Hindlimb muscle (tissue), 1 donor: ENCODE measurements at regions not wholly inside any gene's neighbourhood (a gene's known extent, or its start where the extent isn't known, plus 50 kb on each side); places are given as distances from the start of the nearest gene placed in this dataset.
"Not testable (repeated sequence)": the region's sequence is repeated elsewhere in the genome, so short reads cannot be mapped to it uniquely, and the experiment has no call there.

ENCODE experiments used
- DNase-seq: peaks from one replicate; pipeline ENCODE4 v3.0.0-alpha.2; 2013

- DNase-seq, result no peak
These were observed 319.4 kb upstream of the RBMS1 start for GRCh38 chr2:160812830-160813505.

- no peak for DNase-seq
These were observed 319.9 kb upstream of the RBMS1 start for GRCh38 chr2:160813506-160813858.

DNA sequence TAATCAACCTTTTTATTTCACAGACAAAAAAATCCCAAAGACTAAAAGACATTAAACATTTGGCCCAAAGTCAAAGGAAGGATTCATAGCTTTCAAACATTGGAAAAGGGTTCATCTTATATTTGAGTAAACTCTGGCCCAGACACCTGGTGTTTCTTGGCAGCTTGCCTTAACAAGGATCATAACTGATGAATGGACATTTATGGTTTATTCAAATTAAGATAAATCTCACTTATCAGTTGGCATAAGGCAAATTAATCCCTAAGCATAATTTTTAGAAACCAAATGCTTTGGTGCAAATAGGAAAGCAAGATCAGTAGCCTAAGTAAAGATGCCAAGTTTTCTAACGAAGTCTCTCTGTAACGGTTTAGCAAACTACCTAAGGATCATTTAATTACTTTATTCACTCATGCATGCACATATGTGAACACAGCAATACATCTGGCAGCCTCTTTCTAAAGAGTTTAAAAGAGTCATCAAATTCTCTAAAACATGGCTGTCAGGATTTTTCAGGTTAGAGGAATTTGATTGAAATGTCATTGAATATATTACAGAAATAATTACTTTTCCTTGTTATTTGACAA lies 323.4 kb upstream of the RBMS1 start:
- no peak for DNase-seq

- no peak for DNase-seq
These were observed 327.1 kb upstream of the RBMS1 start for GRCh38 chr2:160820691-160821090.

GRCh38 chr2:160822006-160822405 lies 328.4 kb upstream of the RBMS1 start:
- DNase-seq, result no peak

- no peak for DNase-seq
These were observed 331.8 kb upstream of the RBMS1 start for GRCh38 chr2:160825433-160825832.

DNA sequence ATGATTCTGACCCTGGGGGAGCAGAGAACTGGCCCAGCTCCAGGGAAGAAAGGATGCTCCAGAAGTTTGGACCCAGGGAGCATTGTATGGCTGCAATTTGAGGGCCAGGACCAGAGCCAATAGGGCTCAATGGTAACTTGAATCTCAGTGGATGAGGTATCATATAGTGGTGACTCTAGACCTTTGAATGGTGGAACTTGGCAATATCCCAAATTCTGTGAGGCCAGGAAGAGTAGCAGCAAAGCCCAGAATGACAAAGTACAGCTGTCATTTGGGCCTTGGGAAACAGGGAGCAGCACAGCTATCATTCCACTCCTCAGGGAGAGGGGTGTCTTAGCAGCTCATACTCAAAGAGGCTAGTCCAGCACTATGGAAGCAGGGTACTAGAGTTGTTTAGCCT lies 332.9 kb upstream of the RBMS1 start:
- no peak for DNase-seq

DNA sequence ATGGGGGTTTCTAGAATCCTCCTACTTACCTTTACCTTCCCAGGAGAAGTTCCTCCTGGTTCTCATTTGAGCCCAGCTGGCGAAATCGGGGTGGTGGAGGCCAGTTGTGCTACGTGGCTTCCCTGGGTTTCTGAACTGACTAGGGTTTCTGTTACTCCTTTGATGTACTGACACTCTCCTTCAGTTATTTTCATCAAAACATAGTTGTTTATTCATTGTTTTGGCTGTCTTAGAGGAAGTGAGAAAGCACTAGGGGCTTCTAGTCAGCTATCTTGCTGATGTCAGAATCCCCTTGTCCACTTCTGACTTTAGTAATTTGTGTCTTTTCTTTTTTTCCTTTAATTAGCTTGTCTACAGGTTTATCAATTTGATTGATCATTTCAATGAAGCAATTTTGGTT lies 332.2 kb upstream of the TANK start:
- DNase-seq, result no peak

GRCh38 chr2:160832381-160832780 lies 327.8 kb upstream of the TANK start:
- DNase-seq, result not testable (repeated sequence)

- DNase-seq, result no peak
These were observed 325.1 kb upstream of the TANK start for GRCh38 chr2:160835166-160835565.

DNA sequence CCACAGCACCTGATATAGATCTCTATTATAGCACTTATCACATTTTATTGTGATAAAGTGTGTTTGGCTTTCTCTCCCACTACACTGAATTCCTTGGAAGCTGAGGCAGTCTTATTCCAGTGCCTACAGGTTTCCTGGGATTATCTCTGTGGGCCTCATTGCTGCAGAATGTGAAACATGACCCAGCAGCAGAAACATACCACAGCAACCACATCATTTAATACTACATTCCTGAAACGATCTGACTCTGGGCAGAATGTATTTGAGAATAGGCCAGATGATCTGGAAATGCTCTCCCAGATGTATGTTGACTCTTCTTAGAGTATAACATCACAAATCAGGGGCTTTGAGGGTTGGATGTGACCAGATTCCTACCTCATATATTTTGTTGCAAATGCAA lies 323.5 kb upstream of the TANK start:
- no peak for DNase-seq

GRCh38 chr2:160837416-160837815 lies 322.8 kb upstream of the TANK start:
- DNase-seq, result no peak

DNA sequence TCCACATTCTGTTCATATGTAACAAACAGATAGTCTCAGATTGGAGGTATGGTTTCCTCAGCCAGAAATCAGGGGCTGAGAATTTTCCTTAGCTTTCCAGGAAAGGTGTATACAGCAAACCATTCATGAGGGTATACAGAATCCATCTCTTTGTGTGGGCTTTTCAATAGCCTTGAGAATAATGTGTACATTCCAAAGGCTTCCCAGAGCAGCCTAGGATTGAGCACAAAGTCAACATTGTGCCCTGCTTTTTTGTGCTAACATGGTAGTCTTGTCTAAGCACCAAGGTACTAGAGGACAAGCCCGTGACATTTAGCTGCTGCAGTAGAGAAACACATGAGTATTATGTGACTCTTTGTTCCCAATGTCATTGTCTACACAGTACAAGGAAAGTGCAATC lies 322.1 kb upstream of the TANK start:
- DNase-seq, result no peak

DNA sequence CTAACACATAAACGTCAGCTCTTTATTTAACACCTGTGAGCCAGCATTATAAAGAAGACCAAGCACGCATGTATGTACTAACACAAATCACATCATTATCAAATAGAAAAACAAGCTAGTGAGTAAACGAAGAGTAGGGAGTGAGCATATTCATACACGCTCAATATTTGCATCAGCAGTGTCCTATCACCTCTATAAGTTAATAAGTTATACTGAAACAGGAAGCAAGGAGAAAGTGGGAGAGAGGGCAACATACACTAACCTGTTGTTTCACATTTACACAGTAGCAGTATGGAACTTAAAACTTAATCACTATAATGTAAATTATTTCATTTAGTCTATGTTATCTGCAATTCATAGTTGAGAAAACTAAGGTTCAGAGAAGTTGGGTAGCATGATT lies 321.5 kb upstream of the TANK start:
- no peak for DNase-seq

- DNase-seq, result no peak
These were observed 317.9 kb upstream of the TANK start for GRCh38 chr2:160842286-160842685.

DNA sequence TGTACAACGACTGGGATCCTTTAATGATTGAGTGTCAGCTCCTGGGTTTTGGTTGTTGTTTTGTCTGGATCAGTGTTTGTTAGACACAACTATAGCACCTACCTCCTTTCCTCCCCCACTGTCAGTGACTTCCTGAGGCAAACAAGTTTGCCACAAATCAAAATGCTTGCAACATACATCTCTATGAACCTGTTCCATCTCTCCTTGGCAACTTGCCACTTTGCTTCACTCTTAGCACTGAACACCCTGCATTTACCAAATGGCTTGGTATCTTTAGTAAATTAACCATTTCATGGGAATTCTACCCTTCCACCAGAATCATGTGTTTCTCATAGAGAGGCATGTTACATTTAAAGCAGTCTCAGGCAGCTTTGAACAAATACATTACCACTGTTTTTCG lies 301.1 kb upstream of the TANK start:
- DNase-seq, result no peak

GRCh38 chr2:160862226-160862625 lies 298.0 kb upstream of the TANK start:
- no peak for DNase-seq

- DNase-seq, result no peak
These were observed 291.3 kb upstream of the TANK start for GRCh38 chr2:160868891-160869290.

DNA sequence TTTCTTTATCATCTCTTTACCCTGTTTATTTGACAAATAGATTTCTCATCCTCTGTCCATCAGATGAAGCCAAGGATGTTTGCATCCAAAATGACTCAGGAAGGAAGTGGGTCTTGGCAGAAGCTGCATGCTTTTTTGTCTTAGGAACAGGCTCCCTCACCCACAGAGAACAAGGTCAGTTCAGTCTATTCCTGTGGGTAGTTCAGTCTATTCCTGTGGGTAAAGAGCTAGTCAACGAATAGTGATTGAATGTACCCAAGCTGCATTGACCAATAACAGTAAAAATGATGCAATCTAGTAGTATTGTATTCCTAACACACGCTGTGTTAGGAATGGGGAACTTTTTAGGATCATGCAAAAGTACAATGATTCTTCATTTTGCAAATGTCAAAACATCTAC lies 290.8 kb upstream of the TANK start:
- DNase-seq, result no peak

GRCh38 chr2:160870729-160871465 lies 289.3 kb upstream of the TANK start:
- peak; percentile 11 for DNase-seq

DNA sequence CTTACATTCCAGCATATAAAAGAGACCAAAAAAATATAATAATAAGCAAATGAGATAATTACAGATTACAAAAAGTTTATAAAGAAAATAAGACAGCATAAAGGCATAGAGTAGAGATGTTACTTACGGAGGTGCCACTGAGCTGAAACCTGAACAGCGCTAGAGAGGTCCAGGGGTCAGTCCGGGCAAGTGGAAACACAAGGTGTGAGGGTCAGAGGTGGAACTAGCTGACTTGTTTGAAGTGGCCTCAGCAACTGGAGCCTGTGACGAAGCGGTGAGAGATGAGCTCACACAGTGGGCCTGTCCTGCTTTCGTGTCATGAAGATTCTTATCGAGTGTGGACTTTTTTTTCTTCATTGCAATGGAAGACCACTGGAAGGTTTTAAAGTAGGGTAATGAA lies 288.3 kb upstream of the TANK start:
- no peak for DNase-seq

DNA sequence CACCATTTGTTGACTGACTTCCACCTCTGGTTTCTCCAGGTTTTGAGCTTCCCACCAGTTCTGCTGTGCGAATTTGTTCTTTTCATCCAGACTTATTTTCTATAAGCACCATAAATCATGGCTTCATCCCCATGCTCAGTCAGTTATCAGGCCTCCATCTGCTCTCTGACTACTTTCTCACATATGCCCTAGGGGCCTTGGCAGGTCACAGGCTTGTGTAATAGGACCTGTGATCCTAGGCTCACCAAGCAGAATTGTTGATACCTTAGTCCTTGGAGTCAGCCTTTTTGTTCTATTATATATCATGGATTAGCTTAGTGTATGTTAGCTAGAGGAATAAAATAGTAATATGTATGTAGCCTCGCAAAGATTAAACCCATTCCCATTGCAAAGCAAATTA lies 284.2 kb upstream of the TANK start:
- no peak for DNase-seq

GRCh38 chr2:160876765-160877164 lies 283.5 kb upstream of the TANK start:
- no peak for DNase-seq

DNA sequence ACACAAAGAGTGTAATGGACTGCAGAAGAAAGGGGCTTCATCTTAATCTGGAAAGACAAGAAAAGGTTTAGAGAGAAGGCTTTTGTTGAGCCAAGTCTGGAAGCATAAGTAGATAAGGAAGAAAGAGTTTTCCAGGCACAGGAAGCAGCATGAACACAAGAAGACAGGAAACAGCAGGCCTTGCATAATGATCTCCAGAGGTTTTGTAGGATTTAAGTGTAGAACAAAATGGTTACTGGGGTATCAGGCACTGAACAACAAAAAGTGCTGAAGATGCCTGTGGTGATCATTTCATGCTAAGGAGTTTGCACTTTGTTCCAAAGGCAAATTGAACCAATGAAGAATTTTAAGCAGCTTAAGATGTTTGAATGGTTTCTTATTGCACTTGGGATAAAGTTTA lies 281.6 kb upstream of the TANK start:
- no peak for DNase-seq
